H1 (cell line): ENCODE measurements at regions not wholly inside any gene's neighbourhood (a gene's known extent, or its start where the extent isn't known, plus 50 kb on each side); places are given as distances from the start of the nearest gene placed in this dataset.

Experiments used
- EZH2 ChIP-seq: fragments of 200-600 bp; sonication (generic); IDR thresholded peaks from 2 replicates; pipeline ENCODE4 v1.7.1; 2012; ENCODE audit warnings: low read depth, mild to moderate bottlenecking, moderate library complexity, low read length, inconsistent platforms; ENCODE audit not compliant: severe bottlenecking
- GTF2F1 ChIP-seq: IDR thresholded peaks from 2 replicates; pipeline ENCODE4 v1.6.1; 2012; ENCODE audit warnings: low read depth, low read length, improper control_type of control experiment, borderline replicate concordance
- KDM4A ChIP-seq: IDR thresholded peaks from one replicate; pipeline ENCODE4 v1.7.1; 2012; ENCODE audit warnings: low read depth, mild to moderate bottlenecking, moderate library complexity, low read length, inconsistent platforms; ENCODE audit not compliant: severe bottlenecking
- POLR2AphosphoS5 ChIP-seq: IDR thresholded peaks from 2 replicates; pipeline ENCODE4 v1.6.1; 2011; ENCODE audit warnings: low read depth, low read length
- SAP30 ChIP-seq: fragments of 300-600 bp; sonication (generic); IDR thresholded peaks from 2 replicates; pipeline ENCODE4 v1.7.1; 2012; ENCODE audit warnings: low read length, moderate library complexity, mild to moderate bottlenecking, inconsistent platforms; ENCODE audit not compliant: insufficient read depth, insufficient replicate concordance
- TAF1 ChIP-seq: IDR thresholded peaks from 2 replicates; pipeline ENCODE4 v1.6.1; 2011; ENCODE audit warnings: mild to moderate bottlenecking, low read depth, low read length
- TEAD4 ChIP-seq: IDR thresholded peaks from 2 replicates; pipeline ENCODE4 v1.6.1; 2012; ENCODE audit warnings: low read depth, low read length, inconsistent platforms, mixed read lengths
- YY1 ChIP-seq: IDR thresholded peaks from 2 replicates; pipeline ENCODE4 v1.6.1; 2011; ENCODE audit warnings: low read depth, mild to moderate bottlenecking, low read length
- TF ChIP-seq, protein P1 (sequence below): fragments of 300-600 bp; sonication (generic); IDR thresholded peaks from 2 replicates; pipeline ENCODE4 v1.7.1; 2012; ENCODE audit warnings: low read length, moderate library complexity, mild to moderate bottlenecking, inconsistent platforms; ENCODE audit not compliant: insufficient replicate concordance
- TF ChIP-seq, protein P2 (sequence below), 3 experiments: IDR thresholded peaks; 1 replicate in 2 of 3; 2 replicates in 1 of 3; pipeline versions ENCODE4 v1.5.1 to v1.6.1; 2011; ENCODE audit warnings: low read length in 3 of 3, mild to moderate bottlenecking in 3 of 3, inconsistent platforms in 2 of 3, low read depth in 1 of 3, moderate library complexity in 1 of 3; ENCODE audit not compliant: insufficient read depth in 1 of 3; ENCODE audit errors: control extremely low read depth in 1 of 3

DNA sequence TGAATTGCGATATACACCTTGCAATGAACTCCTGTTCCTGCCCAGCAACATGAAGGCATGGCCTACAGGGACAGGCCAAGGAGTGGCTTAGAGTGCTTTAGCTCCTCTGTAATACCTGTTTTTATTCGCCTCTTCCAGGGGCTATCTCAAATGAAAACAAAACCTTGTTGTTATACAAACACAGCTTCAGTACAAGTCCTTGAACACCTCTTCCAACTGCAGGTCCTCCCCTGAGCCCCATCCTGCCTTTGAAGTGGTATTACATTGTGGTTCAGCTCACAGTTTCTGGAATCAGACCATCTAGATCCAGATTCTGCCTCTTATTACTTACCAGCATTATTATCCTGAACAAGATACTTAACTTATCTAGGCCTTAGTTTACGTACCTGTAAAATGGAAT lies 83.0 kb upstream of the HNRNPA3 start (continued):
- TF ChIP-seq, protein P1, sequence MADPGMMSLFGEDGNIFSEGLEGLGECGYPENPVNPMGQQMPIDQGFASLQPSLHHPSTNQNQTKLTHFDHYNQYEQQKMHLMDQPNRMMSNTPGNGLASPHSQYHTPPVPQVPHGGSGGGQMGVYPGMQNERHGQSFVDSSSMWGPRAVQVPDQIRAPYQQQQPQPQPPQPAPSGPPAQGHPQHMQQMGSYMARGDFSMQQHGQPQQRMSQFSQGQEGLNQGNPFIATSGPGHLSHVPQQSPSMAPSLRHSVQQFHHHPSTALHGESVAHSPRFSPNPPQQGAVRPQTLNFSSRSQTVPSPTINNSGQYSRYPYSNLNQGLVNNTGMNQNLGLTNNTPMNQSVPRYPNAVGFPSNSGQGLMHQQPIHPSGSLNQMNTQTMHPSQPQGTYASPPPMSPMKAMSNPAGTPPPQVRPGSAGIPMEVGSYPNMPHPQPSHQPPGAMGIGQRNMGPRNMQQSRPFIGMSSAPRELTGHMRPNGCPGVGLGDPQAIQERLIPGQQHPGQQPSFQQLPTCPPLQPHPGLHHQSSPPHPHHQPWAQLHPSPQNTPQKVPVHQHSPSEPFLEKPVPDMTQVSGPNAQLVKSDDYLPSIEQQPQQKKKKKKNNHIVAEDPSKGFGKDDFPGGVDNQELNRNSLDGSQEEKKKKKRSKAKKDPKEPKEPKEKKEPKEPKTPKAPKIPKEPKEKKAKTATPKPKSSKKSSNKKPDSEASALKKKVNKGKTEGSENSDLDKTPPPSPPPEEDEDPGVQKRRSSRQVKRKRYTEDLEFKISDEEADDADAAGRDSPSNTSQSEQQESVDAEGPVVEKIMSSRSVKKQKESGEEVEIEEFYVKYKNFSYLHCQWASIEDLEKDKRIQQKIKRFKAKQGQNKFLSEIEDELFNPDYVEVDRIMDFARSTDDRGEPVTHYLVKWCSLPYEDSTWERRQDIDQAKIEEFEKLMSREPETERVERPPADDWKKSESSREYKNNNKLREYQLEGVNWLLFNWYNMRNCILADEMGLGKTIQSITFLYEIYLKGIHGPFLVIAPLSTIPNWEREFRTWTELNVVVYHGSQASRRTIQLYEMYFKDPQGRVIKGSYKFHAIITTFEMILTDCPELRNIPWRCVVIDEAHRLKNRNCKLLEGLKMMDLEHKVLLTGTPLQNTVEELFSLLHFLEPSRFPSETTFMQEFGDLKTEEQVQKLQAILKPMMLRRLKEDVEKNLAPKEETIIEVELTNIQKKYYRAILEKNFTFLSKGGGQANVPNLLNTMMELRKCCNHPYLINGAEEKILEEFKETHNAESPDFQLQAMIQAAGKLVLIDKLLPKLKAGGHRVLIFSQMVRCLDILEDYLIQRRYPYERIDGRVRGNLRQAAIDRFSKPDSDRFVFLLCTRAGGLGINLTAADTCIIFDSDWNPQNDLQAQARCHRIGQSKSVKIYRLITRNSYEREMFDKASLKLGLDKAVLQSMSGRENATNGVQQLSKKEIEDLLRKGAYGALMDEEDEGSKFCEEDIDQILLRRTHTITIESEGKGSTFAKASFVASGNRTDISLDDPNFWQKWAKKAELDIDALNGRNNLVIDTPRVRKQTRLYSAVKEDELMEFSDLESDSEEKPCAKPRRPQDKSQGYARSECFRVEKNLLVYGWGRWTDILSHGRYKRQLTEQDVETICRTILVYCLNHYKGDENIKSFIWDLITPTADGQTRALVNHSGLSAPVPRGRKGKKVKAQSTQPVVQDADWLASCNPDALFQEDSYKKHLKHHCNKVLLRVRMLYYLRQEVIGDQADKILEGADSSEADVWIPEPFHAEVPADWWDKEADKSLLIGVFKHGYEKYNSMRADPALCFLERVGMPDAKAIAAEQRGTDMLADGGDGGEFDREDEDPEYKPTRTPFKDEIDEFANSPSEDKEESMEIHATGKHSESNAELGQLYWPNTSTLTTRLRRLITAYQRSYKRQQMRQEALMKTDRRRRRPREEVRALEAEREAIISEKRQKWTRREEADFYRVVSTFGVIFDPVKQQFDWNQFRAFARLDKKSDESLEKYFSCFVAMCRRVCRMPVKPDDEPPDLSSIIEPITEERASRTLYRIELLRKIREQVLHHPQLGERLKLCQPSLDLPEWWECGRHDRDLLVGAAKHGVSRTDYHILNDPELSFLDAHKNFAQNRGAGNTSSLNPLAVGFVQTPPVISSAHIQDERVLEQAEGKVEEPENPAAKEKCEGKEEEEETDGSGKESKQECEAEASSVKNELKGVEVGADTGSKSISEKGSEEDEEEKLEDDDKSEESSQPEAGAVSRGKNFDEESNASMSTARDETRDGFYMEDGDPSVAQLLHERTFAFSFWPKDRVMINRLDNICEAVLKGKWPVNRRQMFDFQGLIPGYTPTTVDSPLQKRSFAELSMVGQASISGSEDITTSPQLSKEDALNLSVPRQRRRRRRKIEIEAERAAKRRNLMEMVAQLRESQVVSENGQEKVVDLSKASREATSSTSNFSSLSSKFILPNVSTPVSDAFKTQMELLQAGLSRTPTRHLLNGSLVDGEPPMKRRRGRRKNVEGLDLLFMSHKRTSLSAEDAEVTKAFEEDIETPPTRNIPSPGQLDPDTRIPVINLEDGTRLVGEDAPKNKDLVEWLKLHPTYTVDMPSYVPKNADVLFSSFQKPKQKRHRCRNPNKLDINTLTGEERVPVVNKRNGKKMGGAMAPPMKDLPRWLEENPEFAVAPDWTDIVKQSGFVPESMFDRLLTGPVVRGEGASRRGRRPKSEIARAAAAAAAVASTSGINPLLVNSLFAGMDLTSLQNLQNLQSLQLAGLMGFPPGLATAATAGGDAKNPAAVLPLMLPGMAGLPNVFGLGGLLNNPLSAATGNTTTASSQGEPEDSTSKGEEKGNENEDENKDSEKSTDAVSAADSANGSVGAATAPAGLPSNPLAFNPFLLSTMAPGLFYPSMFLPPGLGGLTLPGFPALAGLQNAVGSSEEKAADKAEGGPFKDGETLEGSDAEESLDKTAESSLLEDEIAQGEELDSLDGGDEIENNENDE, result no peak
- TF ChIP-seq TEAD4 (no peak), EZH2 (no peak), TAF1 (no peak), POLR2AphosphoS5 (no peak), SAP30 (no peak), KDM4A (no peak), YY1 (no peak), GTF2F1 (no peak)
- TF ChIP-seq, protein P2, sequence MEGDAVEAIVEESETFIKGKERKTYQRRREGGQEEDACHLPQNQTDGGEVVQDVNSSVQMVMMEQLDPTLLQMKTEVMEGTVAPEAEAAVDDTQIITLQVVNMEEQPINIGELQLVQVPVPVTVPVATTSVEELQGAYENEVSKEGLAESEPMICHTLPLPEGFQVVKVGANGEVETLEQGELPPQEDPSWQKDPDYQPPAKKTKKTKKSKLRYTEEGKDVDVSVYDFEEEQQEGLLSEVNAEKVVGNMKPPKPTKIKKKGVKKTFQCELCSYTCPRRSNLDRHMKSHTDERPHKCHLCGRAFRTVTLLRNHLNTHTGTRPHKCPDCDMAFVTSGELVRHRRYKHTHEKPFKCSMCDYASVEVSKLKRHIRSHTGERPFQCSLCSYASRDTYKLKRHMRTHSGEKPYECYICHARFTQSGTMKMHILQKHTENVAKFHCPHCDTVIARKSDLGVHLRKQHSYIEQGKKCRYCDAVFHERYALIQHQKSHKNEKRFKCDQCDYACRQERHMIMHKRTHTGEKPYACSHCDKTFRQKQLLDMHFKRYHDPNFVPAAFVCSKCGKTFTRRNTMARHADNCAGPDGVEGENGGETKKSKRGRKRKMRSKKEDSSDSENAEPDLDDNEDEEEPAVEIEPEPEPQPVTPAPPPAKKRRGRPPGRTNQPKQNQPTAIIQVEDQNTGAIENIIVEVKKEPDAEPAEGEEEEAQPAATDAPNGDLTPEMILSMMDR (IDR thresholded peaks at IDR 0.05; ENCODE audit: control extremely low read depth in 1 of 3, insufficient read depth in 1 of 3, low read depth in 1 of 3, low read length in 3 of 3), result no peak
